HG02759 (cell line): ENCODE measurements at regions not wholly inside any gene's neighbourhood (a gene's known extent, or its start where the extent isn't known, plus 50 kb on each side); places are given as distances from the start of the nearest gene placed in this dataset.

Experiments used
- ATAC-seq: cut with Tn5 transposase; IDR thresholded peaks from one replicate; pipeline ENCODE4 v1.9.1; 2021; ENCODE audit warnings: mild to moderate bottlenecking, moderate library complexity; ENCODE audit not compliant: unreplicated experiment

GRCh38 chr12:75908961-75909605 lies 122.5 kb downstream of the PHLDA1 start:
- ATAC-seq, result no peak

- no peak for ATAC-seq
Measured at GRCh38 chr12:75905922-75906321, 125.7 kb downstream of the PHLDA1 start.

- ATAC-seq, result no peak
Measured at GRCh38 chr12:75900781-75901254, 130.8 kb downstream of the PHLDA1 start.

GRCh38 chr12:75900226-75900625 lies 131.3 kb downstream of the PHLDA1 start:
- ATAC-seq, result no peak

GRCh38 chr12:75894965-75895754 lies 136.4 kb downstream of the PHLDA1 start:
- ATAC-seq, result no peak

- ATAC-seq, result no peak
Measured at GRCh38 chr12:75893765-75894164, 137.8 kb downstream of the PHLDA1 start.

GRCh38 chr12:75892731-75893408 lies 138.7 kb downstream of the PHLDA1 start:
- no peak for ATAC-seq

- no peak for ATAC-seq
Measured at GRCh38 chr12:75891072-75891471, 140.5 kb downstream of the PHLDA1 start.

GRCh38 chr12:75890660-75891059 lies 140.9 kb downstream of the PHLDA1 start:
- ATAC-seq, result no peak

- no peak for ATAC-seq
Measured at GRCh38 chr12:75890141-75890540, 141.4 kb downstream of the PHLDA1 start.

GRCh38 chr12:75888874-75889613 lies 142.5 kb downstream of the PHLDA1 start:
- ATAC-seq, result no peak

- no peak for ATAC-seq
Measured at GRCh38 chr12:75888399-75888798, 143.2 kb downstream of the PHLDA1 start.

GRCh38 chr12:75887979-75888378 lies 143.6 kb downstream of the PHLDA1 start:
- ATAC-seq, result no peak

- ATAC-seq, result no peak
Measured at GRCh38 chr12:75884465-75884985, 147.1 kb downstream of the PHLDA1 start.

- ATAC-seq, result no peak
Measured at GRCh38 chr12:75883241-75883640, 148.3 kb downstream of the PHLDA1 start.

- no peak for ATAC-seq
Measured at GRCh38 chr12:75882421-75882820, 149.2 kb downstream of the PHLDA1 start.

GRCh38 chr12:75881920-75882319 lies 149.7 kb downstream of the PHLDA1 start:
- ATAC-seq, result no peak

- ATAC-seq, result no peak
Measured at GRCh38 chr12:75877763-75878621, 153.6 kb downstream of the PHLDA1 start.

GRCh38 chr12:75876832-75877762 lies 154.5 kb downstream of the PHLDA1 start:
- no peak for ATAC-seq
